GM12891 (cell line): ENCODE measurements at regions not wholly inside any gene's neighbourhood (a gene's known extent, or its start where the extent isn't known, plus 50 kb on each side); places are given as distances from the start of the nearest gene placed in this dataset.

ENCODE experiments used
- POLR2A ChIP-seq: IDR thresholded peaks from 2 replicates; pipeline ENCODE4 v1.6.1; 2011; ENCODE audit warnings: low read depth, low read length, control low read depth
- POLR2AphosphoS5 ChIP-seq: IDR thresholded peaks from 2 replicates; pipeline ENCODE4 v1.6.1; 2011; ENCODE audit warnings: low read depth, low read length, control low read depth
- POU2F2 ChIP-seq: IDR thresholded peaks from 2 replicates; pipeline ENCODE4 v1.6.1; 2011; ENCODE audit warnings: low read depth, mild to moderate bottlenecking, control low read depth, low read length, moderate library complexity
- TAF1 ChIP-seq: IDR thresholded peaks from 2 replicates; pipeline ENCODE4 v1.6.1; 2011; ENCODE audit warnings: low read depth, low read length, control low read depth

- no peak for TF ChIP-seq TAF1
- TF ChIP-seq POLR2A, result no peak
- TF ChIP-seq POLR2AphosphoS5, result no peak
- no peak for TF ChIP-seq POU2F2
Observed at GRCh38 chr1:198014355-198014754, 97.2 kb downstream of the LHX9 start.
